Osteoblast (primary cell): ENCODE measurements at regions not wholly inside any gene's neighbourhood (a gene's known extent, or its start where the extent isn't known, plus 50 kb on each side); places are given as distances from the start of the nearest gene placed in this dataset.
A peak's percentile ranks its signal among the peaks of the same experiment; 100 is the strongest.

Experiments
- DNase-seq: peaks from one replicate; pipeline ENCODE4 v3.0.0; 2011; ENCODE audit warnings: low spot score, mixed read lengths; ENCODE audit not compliant: insufficient read length; ENCODE audit errors: missing footprints
- H2AFZ ChIP-seq: 2 replicates; pipeline ENCODE4 v1.6.0; 2011; ENCODE audit warnings: mild to moderate bottlenecking, low read length
- H3K27ac ChIP-seq: 2 replicates; pipeline ENCODE4 v1.5.1; 2011; ENCODE audit warnings: mild to moderate bottlenecking, low read depth, low read length, moderate library complexity
- H3K27me3 ChIP-seq: 2 replicates; pipeline ENCODE4 v1.6.0; 2012; ENCODE audit warnings: mild to moderate bottlenecking, control low read depth, inconsistent platforms, low read length, moderate library complexity; ENCODE audit not compliant: insufficient read depth
- H3K36me3 ChIP-seq: 2 replicates; pipeline ENCODE4 v1.5.1; 2011; ENCODE audit warnings: mild to moderate bottlenecking, low read length, control low read depth, moderate library complexity; ENCODE audit not compliant: insufficient read depth
- H3K4me1 ChIP-seq: 2 replicates; pipeline ENCODE4 v1.5.1; 2011; ENCODE audit warnings: mild to moderate bottlenecking, low read length, control low read depth, moderate library complexity; ENCODE audit not compliant: insufficient read depth
- H3K4me2 ChIP-seq: 2 replicates; pipeline ENCODE4 v1.6.0; 2011; ENCODE audit warnings: mild to moderate bottlenecking, low read length; ENCODE audit not compliant: insufficient read depth
- H3K4me3 ChIP-seq: fragments of 200-600 bp; sonication (generic); 3 replicates; pipeline ENCODE4 v1.5.1; 2012; ENCODE audit warnings: mild to moderate bottlenecking, low read length, inconsistent platforms; ENCODE audit not compliant: insufficient read depth
- H3K79me2 ChIP-seq: 2 replicates; pipeline ENCODE4 v1.6.0; 2012; ENCODE audit warnings: mild to moderate bottlenecking, low read length, control low read depth, inconsistent platforms; ENCODE audit not compliant: insufficient read depth
- H3K9me3 ChIP-seq: 2 replicates; pipeline ENCODE4 v1.5.1; 2011; ENCODE audit warnings: low read depth, low read length, control low read depth
- H4K20me1 ChIP-seq: 2 replicates; pipeline ENCODE4 v1.6.0; 2012; ENCODE audit warnings: mild to moderate bottlenecking, low read length, control low read depth; ENCODE audit not compliant: insufficient read depth
- TF ChIP-seq, protein P1 (sequence below): IDR thresholded peaks from 2 replicates; pipeline ENCODE4 v1.5.1; 2011; ENCODE audit warnings: mild to moderate bottlenecking, low read depth, low read length, moderate library complexity; ENCODE audit errors: extremely low read depth

DNA sequence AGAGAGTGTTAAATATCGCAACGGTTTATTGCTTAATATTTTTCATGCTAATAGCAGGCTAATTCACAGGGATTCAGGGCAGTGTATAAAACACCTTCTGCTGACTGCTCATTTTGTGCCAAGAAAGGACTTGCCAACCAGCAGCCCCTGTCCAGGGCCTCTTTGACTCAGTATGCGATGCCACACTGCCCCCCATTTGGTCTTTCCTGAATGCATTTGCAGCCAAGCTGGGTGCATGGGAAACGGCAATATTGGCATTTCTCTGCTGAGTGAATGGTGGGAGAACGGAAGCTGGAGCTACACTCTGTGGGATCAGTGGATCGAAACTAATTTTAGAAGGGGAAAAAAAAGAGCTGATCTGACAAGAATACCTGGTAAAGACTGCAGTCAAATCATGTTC is 152.9 kb upstream of the C16orf82 start:
- Histone ChIP-seq H2AFZ (no peak overlapping the region), H3K4me2 (no peak overlapping the region), H3K27me3 (no peaks in the 10 kb centered on the region), H3K36me3 (no peaks in the 10 kb centered on the region), H3K27ac (no peak overlapping the region), H3K79me2 (no peaks in the 10 kb centered on the region), H3K9me3 (no peaks in the 10 kb centered on the region), H3K4me1 (no peaks in the 10 kb centered on the region), H3K4me3 (no peak overlapping the region), H4K20me1 (no peaks in the 10 kb centered on the region)
- DNase-seq: no peak
- TF ChIP-seq, protein P1, sequence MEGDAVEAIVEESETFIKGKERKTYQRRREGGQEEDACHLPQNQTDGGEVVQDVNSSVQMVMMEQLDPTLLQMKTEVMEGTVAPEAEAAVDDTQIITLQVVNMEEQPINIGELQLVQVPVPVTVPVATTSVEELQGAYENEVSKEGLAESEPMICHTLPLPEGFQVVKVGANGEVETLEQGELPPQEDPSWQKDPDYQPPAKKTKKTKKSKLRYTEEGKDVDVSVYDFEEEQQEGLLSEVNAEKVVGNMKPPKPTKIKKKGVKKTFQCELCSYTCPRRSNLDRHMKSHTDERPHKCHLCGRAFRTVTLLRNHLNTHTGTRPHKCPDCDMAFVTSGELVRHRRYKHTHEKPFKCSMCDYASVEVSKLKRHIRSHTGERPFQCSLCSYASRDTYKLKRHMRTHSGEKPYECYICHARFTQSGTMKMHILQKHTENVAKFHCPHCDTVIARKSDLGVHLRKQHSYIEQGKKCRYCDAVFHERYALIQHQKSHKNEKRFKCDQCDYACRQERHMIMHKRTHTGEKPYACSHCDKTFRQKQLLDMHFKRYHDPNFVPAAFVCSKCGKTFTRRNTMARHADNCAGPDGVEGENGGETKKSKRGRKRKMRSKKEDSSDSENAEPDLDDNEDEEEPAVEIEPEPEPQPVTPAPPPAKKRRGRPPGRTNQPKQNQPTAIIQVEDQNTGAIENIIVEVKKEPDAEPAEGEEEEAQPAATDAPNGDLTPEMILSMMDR: no peak

DNA sequence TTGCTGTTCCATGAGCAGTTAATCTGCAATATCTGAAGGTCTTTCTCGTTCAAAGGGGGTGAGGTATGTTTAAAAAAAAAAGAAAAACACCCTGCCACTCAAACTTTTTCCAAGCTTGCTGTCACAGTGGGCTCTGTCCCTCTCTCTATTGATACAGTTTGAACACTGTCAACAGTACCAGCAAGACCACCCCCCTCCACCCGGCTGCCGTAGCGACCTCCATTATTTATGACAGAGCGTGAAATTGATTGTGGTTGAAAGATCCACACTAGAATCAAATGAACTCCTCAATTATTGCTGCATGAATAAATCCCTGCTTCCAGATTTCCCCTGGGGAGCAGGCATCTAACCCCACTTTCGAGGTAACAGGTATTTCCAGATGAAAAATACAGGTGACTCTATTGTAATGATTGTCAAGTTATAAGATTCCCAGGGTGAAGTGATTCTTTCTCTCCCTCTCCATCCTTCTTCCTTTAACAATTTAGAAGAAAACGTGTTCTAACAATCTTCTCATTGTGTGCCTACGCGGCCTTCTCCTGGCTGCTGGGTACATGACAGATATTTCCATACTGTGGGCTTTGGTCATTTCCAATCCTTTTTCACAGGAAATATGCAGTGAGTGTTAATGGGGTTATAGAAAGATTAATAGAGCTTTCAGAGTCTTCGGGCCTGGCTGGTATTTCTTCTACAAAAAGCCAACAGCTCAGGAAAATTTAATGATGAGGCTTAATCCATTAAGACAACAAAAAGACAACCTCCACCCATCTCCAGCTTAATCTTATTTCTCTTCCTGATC is 135.7 kb upstream of the C16orf82 start:
- Histone ChIP-seq H3K9me3 (no peaks in the 10 kb centered on the region), H3K27ac (no peak overlapping the region), H3K4me2 (no peak overlapping the region), H3K4me3 (no peak overlapping the region), H2AFZ (no peak overlapping the region), H4K20me1 (no peaks in the 10 kb centered on the region), H3K27me3 (no peaks in the 10 kb centered on the region), H3K79me2 (no peaks in the 10 kb centered on the region), H3K4me1 (no peaks in the 10 kb centered on the region), H3K36me3 (no peaks in the 10 kb centered on the region)
- TF ChIP-seq, protein P1: no peak
- peak; percentile 65 for DNase-seq

DNA sequence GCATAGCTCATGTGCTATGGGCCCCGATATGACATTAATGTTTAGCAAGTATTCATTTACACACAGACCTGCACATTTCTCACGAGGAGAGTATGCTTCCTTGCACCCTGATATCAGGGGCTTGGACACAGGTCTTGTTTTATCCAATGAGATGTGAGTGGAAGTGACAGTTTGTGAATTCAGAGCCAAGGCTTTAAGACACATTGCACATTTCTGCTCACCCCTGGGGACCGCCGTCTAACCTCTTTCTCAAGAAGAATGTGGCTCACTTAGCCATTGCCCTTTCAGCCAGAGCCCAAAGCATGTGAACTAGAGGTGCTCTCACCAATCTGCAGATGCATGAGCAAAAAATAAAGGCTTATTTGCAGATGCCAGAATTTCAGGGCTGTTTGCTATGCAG is 116.1 kb upstream of the C16orf82 start:
- H3K9me3 ChIP-seq: no peaks in the 10 kb centered on the region
- H3K36me3 ChIP-seq: no peaks in the 10 kb centered on the region
- H3K79me2 ChIP-seq: no peaks in the 10 kb centered on the region
- H3K27ac ChIP-seq: no peak overlapping the region
- no peak overlapping the region for H3K4me2 ChIP-seq
- H3K4me3 ChIP-seq: no peak overlapping the region
- DNase-seq: no peak
- H2AFZ ChIP-seq: no peak overlapping the region
- H4K20me1 ChIP-seq: no peaks in the 10 kb centered on the region
- TF ChIP-seq, protein P1: no peak
- no peaks in the 10 kb centered on the region for H3K4me1 ChIP-seq
- H3K27me3 ChIP-seq: no peaks in the 10 kb centered on the region

DNA sequence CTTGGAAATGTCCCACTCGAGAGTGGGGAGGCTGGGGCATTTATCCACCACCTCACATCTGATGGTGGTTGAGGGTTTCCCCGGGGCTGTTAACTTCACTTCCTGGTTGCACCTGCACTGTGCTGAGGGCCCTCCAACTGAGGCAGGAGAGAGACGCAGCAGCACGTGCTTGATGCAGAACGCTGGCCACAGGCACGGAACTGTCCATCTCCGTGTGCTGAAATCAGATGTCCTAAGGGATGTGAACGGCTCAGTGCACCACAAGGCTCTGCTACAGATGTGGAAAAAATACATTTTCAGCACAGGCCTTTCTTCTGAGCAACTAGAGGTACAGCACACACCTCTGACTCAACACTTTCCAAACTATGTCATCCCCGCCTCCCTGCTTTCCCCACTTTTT is 114.8 kb upstream of the C16orf82 start:
- Histone ChIP-seq H4K20me1 (no peaks in the 10 kb centered on the region), H3K4me2 (no peak overlapping the region), H3K27ac (no peak overlapping the region), H3K36me3 (no peaks in the 10 kb centered on the region), H3K79me2 (no peaks in the 10 kb centered on the region), H2AFZ (no peak overlapping the region), H3K27me3 (no peaks in the 10 kb centered on the region), H3K9me3 (no peaks in the 10 kb centered on the region), H3K4me3 (no peak overlapping the region), H3K4me1 (no peaks in the 10 kb centered on the region)
- DNase-seq: no peak
- TF ChIP-seq, protein P1: no peak
